NB4 (cell line): ENCODE measurements at regions not wholly inside any gene's neighbourhood (a gene's known extent, or its start where the extent isn't known, plus 50 kb on each side); places are given as distances from the start of the nearest gene placed in this dataset.

Experiments used
- DNase-seq: peaks from one replicate; pipeline ENCODE4 v3.0.0; 2010; ENCODE audit warnings: low read depth
- H3K4me3 ChIP-seq: one replicate; pipeline ENCODE4 v1.5.1; 2011; ENCODE audit warnings: mild to moderate bottlenecking, low read depth, low read length, moderate library complexity
- CTCF ChIP-seq: IDR thresholded peaks from one replicate; pipeline ENCODE4 v1.5.1; 2012; ENCODE audit warnings: low read depth, low read length
- MAX ChIP-seq: IDR thresholded peaks from 2 replicates; pipeline ENCODE4 v1.6.1; 2011; ENCODE audit warnings: low read depth, low read length
- MYC ChIP-seq: IDR thresholded peaks from 2 replicates; pipeline ENCODE4 v1.6.1; 2011; ENCODE audit warnings: low read depth, low read length
- POLR2A ChIP-seq: IDR thresholded peaks from 2 replicates; pipeline ENCODE4 v1.6.1; 2011; ENCODE audit warnings: mild to moderate bottlenecking; ENCODE audit not compliant: insufficient read length; ENCODE audit errors: extremely low read depth

GRCh38 chr10:21315645-21316220 is 209.7 kb downstream of the SKIDA1 start:
- no peak for TF ChIP-seq POLR2A
- no peak for TF ChIP-seq CTCF
- TF ChIP-seq MAX: no peak
- TF ChIP-seq MYC: no peak
- H3K4me3 ChIP-seq: no peak overlapping the region
- DNase-seq: no peak

- no peak overlapping the region for H3K4me3 ChIP-seq
- TF ChIP-seq POLR2A (no peak), CTCF (no peak), MAX (no peak), MYC (no peak)
- DNase-seq: no peak
These were observed 210.4 kb downstream of the SKIDA1 start for GRCh38 chr10:21314906-21315644.

GRCh38 chr10:21314111-21314626 is 211.3 kb downstream of the SKIDA1 start:
- no peak for TF ChIP-seq POLR2A
- H3K4me3 ChIP-seq: no peak overlapping the region
- no peak for DNase-seq

GRCh38 chr10:21313691-21314090 is 211.8 kb downstream of the SKIDA1 start:
- TF ChIP-seq CTCF: no peak
- no peak for DNase-seq
- H3K4me3 ChIP-seq: no peak overlapping the region

GRCh38 chr10:21311426-21311825 is 214.1 kb downstream of the SKIDA1 start:
- DNase-seq: no peak
- no peak overlapping the region for H3K4me3 ChIP-seq

More at GRCh38 chr10:21311426-21311825, 214.1 kb downstream of the SKIDA1 start:
- no peak for TF ChIP-seq MAX
- no peak for TF ChIP-seq POLR2A
- no peak for TF ChIP-seq MYC
- TF ChIP-seq CTCF: no peak
